HepG2 (cell line): ENCODE measurements at regions not wholly inside any gene's neighbourhood (a gene's known extent, or its start where the extent isn't known, plus 50 kb on each side); places are given as distances from the start of the nearest gene placed in this dataset.

Experiments
- ATAC-seq: fragments of 200-7000 bp; cut with Tn5 transposase; 3 replicates; pipeline ENCODE4 v1.9.1; 2020; ENCODE audit warnings: mild to moderate bottlenecking, moderate library complexity
- BruUV-seq: library from RNA; stranded (reverse); fragments of 400-500 nt; replicated peaks from 2 replicates; lab custom pipeline; 2021; lab: Mats Ljungman, UMichigan
- CTCF ChIA-PET: fragments of 300-600 bp; formaldehyde crosslinking; extraction: SDS; loops from one replicate; lab custom pipeline; 2021; ENCODE audit warnings: low total read pairs, inconsistent platforms, low intra/inter-chr PET ratio; lab: Yijun Ruan, JAX
- POLR2A ChIA-PET: fragments of 350-600 bp; sonication (Branson Sonifier 250); formaldehyde crosslinking; loops from one replicate; lab custom pipeline; 2020; ENCODE audit warnings: antibody characterized with exemption, inconsistent platforms; lab: Yijun Ruan, JAX
- DNase-seq: peaks from one replicate; pipeline ENCODE4 v3.0.0-alpha.2; 2015; ENCODE audit warnings: low spot score
- FAIRE-seq: peaks from 3 replicates; lab custom pipeline; 2011; peaks lifted over from hg19 to GRCh38; lab: Jason Lieb, UNC
- H2AFZ ChIP-seq: one replicate; pipeline ENCODE4 v1.6.1; 2011; ENCODE audit warnings: low read length, inconsistent platforms
- H3K27ac ChIP-seq: fragments of 300-600 bp; 3 replicates; pipeline ENCODE4 v1.8.0; 2011; ENCODE audit warnings: mixed run types, mild to moderate bottlenecking, mixed read lengths, low read length, inconsistent platforms; ENCODE audit not compliant: insufficient read depth; ENCODE audit errors: extremely low read length
- H3K27me3 ChIP-seq, 2 experiments: fragments of 200-600 bp in 1 of 2; 2 replicates in 1 of 2; 3 replicates in 1 of 2; pipeline versions ENCODE4 v1.6.0 to v1.8.0; 2011; ENCODE audit warnings: low read length in 2 of 2, mild to moderate bottlenecking in 2 of 2, moderate library complexity in 2 of 2, inconsistent platforms in 1 of 2; ENCODE audit not compliant: insufficient read depth in 2 of 2, control insufficient read depth in 1 of 2
- H3K36me3 ChIP-seq, 2 experiments: fragments of 200-600 bp in 1 of 2; replicated peaks in 1 of 2; 2 replicates in 1 of 2; 3 replicates in 1 of 2; pipeline versions ENCODE4 v1.5.1 to v1.8.0; 2011; ENCODE audit warnings: low read length in 2 of 2, inconsistent platforms in 1 of 2; ENCODE audit not compliant: insufficient read depth in 2 of 2, control insufficient read depth in 1 of 2
- H3K4me1 ChIP-seq: 2 replicates; pipeline ENCODE4 v1.5.1; 2012; ENCODE audit warnings: low read length, inconsistent platforms; ENCODE audit not compliant: insufficient read depth
- H3K4me2 ChIP-seq: 2 replicates; pipeline ENCODE4 v1.6.0; 2011; ENCODE audit warnings: low read depth, low read length, inconsistent platforms
- H3K4me3 ChIP-seq, 3 experiments: fragments of 200-600 bp in 1 of 3; sonication (generic), shearing (Covaris generic) in 1 of 3; replicated peaks in 1 of 3; 2 replicates each; pipeline ENCODE4 v1.5.1; 2011 to 2016; ENCODE audit warnings: low read length in 3 of 3, inconsistent platforms in 2 of 3, low read depth in 2 of 3, mild to moderate bottlenecking in 2 of 3, control low read depth in 1 of 3, mixed read lengths in 1 of 3; ENCODE audit not compliant: insufficient read depth in 1 of 3
- H3K79me2 ChIP-seq: one replicate; pipeline ENCODE4 v1.6.1; 2011; ENCODE audit warnings: low read length, inconsistent platforms; ENCODE audit not compliant: insufficient read depth
- H3K9ac ChIP-seq: 2 replicates; pipeline ENCODE4 v1.6.0; 2011; ENCODE audit warnings: mild to moderate bottlenecking, low read depth, low read length, inconsistent platforms; ENCODE audit not compliant: insufficient read depth
- H3K9me3 ChIP-seq: 2 replicates; pipeline ENCODE4 v1.5.1; 2012; ENCODE audit warnings: mild to moderate bottlenecking, low read length
- H4K20me1 ChIP-seq: 2 replicates; pipeline ENCODE4 v1.6.0; 2011; ENCODE audit warnings: inconsistent platforms, mild to moderate bottlenecking, low read length, moderate library complexity; ENCODE audit not compliant: insufficient read depth
- BRD4 ChIP-seq: sonication (generic); formaldehyde crosslinking; IDR thresholded peaks from 2 replicates; pipeline ENCODE4 v1.4.0; 2020; ENCODE audit warnings: missing genetic modification reagents
- HMGXB4 ChIP-seq, 2 experiments: sonication (generic) in 1 of 2; formaldehyde crosslinking in 1 of 2; IDR thresholded peaks; 2 replicates each; pipeline versions ENCODE4 v1.4.0 to v1.6.1; 2018 to 2020; ENCODE audit warnings: missing genetic modification reagents in 2 of 2, borderline replicate concordance in 1 of 2, low read depth in 1 of 2, mild to moderate bottlenecking in 1 of 2, missing biosample characterization in 1 of 2
- HOMEZ ChIP-seq: IDR thresholded peaks from 2 replicates; pipeline ENCODE4 v1.6.1; 2016; ENCODE audit warnings: low read depth
- RBAK ChIP-seq: sonication (generic); formaldehyde crosslinking; IDR thresholded peaks from 2 replicates; pipeline ENCODE4 v1.5.1; 2020; ENCODE audit warnings: mild to moderate bottlenecking, missing genetic modification reagents
- TEAD3 ChIP-seq: optimal IDR thresholded peaks from 2 replicates; pipeline ENCODE3; 2016; ENCODE audit warnings: borderline replicate concordance
- THAP11 ChIP-seq: IDR thresholded peaks from 2 replicates; pipeline ENCODE4 v1.6.1; 2016; ENCODE audit warnings: missing biosample characterization, missing genetic modification reagents
- USF2 ChIP-seq, 2 experiments: sonication (generic) in 1 of 2; formaldehyde crosslinking in 1 of 2; IDR thresholded peaks; 2 replicates each; pipeline versions ENCODE4 v1.5.1 to v1.6.1; 2011 to 2020; ENCODE audit warnings: borderline replicate concordance in 1 of 2, low read depth in 1 of 2, low read length in 1 of 2, mild to moderate bottlenecking in 1 of 2, missing genetic modification reagents in 1 of 2, moderate library complexity in 1 of 2
- ZNF234 ChIP-seq: sonication (generic); formaldehyde crosslinking; conservative IDR thresholded peaks from 2 replicates; pipeline ENCODE4 v1.5.1; 2020; ENCODE audit warnings: mild to moderate bottlenecking, missing genetic modification reagents
- ZNF335 ChIP-seq: sonication (generic); formaldehyde crosslinking; IDR thresholded peaks from 2 replicates; pipeline ENCODE4 v1.4.0; 2020; ENCODE audit warnings: missing genetic modification reagents
- ZNF83 ChIP-seq: sonication (generic); formaldehyde crosslinking; IDR thresholded peaks from 2 replicates; pipeline ENCODE4 v1.4.0; 2020; ENCODE audit warnings: missing genetic modification reagents, mild to moderate bottlenecking, borderline replicate concordance
- ZSCAN9 ChIP-seq: IDR thresholded peaks from 2 replicates; pipeline ENCODE4 v1.6.1; 2016; ENCODE audit warnings: borderline replicate concordance
- WGBS: methylation state at CpG from one replicate; pipeline ENCODE4 v1.1.6; 2017; ENCODE audit warnings: low lambda C conversion rate; 5-methylcytosine and 5-hydroxymethylcytosine counted together
- in situ Hi-C: cut with HindIII; loops from 2 replicates; pipeline ENCODE4 v1.10.0; 2017; ENCODE audit warnings: low pct_unique_long_range_greater_than_20kb; ENCODE audit not compliant: extremely low pct_ligation_motif_present
- intact Hi-C: fragments of 100-400 bp; cut with micrococcal nuclease; formaldehyde crosslinking; loops from one replicate; pipeline ENCODE4 v1.10.0; 2022; ENCODE audit not compliant: unreplicated experiment

- H3K27ac ChIP-seq: no peak overlapping the region
- H3K27me3 ChIP-seq: no peaks in the 10 kb centered on the region; a peak in 1 of 5 replicates
- no peak overlapping the region for H3K9ac ChIP-seq
- H4K20me1 ChIP-seq: no peaks in the 10 kb centered on the region
- ATAC-seq: no peak
- no peaks in the 10 kb centered on the region for H3K4me1 ChIP-seq
- H3K79me2 ChIP-seq: no peaks in the 10 kb centered on the region
- TF ChIP-seq RBAK (CRISPR knock-in tag): no peak
- TF ChIP-seq ZNF335 (CRISPR knock-in tag): no peak
- TF ChIP-seq ZNF234 (CRISPR knock-in tag): no peak
- H2AFZ ChIP-seq: no peak overlapping the region
- H3K36me3 ChIP-seq: no peaks in the 10 kb centered on the region
- no peak for DNase-seq
- no peaks in the 10 kb centered on the region for H3K9me3 ChIP-seq
- H3K4me3 ChIP-seq: no peak overlapping the region
- FAIRE-seq: no peak
- intact Hi-C loops (no loop called here), in situ Hi-C loops (no loop called here)
- ChIA-PET CTCF (no interaction called here), POLR2A (no interaction called here)
- BruUV-seq: no TSS peak
- H3K4me2 ChIP-seq: no peak overlapping the region
- 2% methylated on average over 2 of the region's 2 CpGs for WGBS
Observed at GRCh38 chr3:191915712-191916111, 454.7 kb downstream of the PYDC2 start.

- ChIA-PET CTCF (no interaction called here), POLR2A (no interaction called here)
- FAIRE-seq (no peak), DNase-seq (no peak), ATAC-seq (no peak)
- Histone ChIP-seq H3K9ac (no peak overlapping the region), H3K4me1 (no peaks in the 10 kb centered on the region), H3K79me2 (no peaks in the 10 kb centered on the region), H3K36me3 (no peaks in the 10 kb centered on the region), H3K27me3 (no peaks in the 10 kb centered on the region; a peak in 1 of 5 replicates), H3K9me3 (no peaks in the 10 kb centered on the region), H3K4me2 (no peak overlapping the region), H4K20me1 (no peaks in the 10 kb centered on the region), H3K4me3 (no peak overlapping the region), H3K27ac (no peak overlapping the region), H2AFZ (no peak overlapping the region)
- WGBS: 0% methylated on average over 3 of the region's 3 CpGs
- in situ Hi-C loops: no loop called here
- BruUV-seq: no TSS peak
- intact Hi-C loops: no loop called here
- TF ChIP-seq THAP11: no peak
- no peak for TF ChIP-seq HOMEZ
- TF ChIP-seq BRD4: no peak
- no peak for TF ChIP-seq HMGXB4 (CRISPR knock-in tag; IDR thresholded peaks at IDR 0.05; ENCODE audit: borderline replicate concordance in 1 of 2, low read depth in 1 of 2)
- TF ChIP-seq USF2 (IDR thresholded peaks at IDR 0.05; ENCODE audit: low read depth, low read length): no peak
- TF ChIP-seq USF2 (CRISPR knock-in tag; IDR thresholded peaks at IDR 0.05; ENCODE audit: borderline replicate concordance): no peak
- TF ChIP-seq TEAD3 (CRISPR knock-in tag): no peak
- TF ChIP-seq ZNF83 (CRISPR knock-in tag): no peak
- no peak for TF ChIP-seq ZSCAN9 (CRISPR knock-in tag)
Observed at GRCh38 chr3:191919491-191920026, 458.6 kb downstream of the PYDC2 start.
